ENCODE measurements at regions not wholly inside any gene's neighbourhood (a gene's known extent, or its start where the extent isn't known, plus 50 kb on each side); places are given as distances from the start of the nearest gene placed in this dataset.

GRCh38 chr5:121693864-121694263 is 157.8 kb upstream of the FTMT start:
- WGBS, 2 donors, result 77 to 79% methylated on average over 1 of the region's 1 CpG
- H3K4me3 ChIP-seq (ENCODE audit: low read depth, poor library complexity, severe bottlenecking), result no peak overlapping the region
- intact Hi-C loops (cut with DNase I; ENCODE audit: low total_unique reads), result no loop called here
- TF ChIP-seq POLR2A (IDR thresholded peaks at IDR 0.05) (no peak), CTCF (IDR thresholded peaks at IDR 0.05) (no peak)
- DNase-seq (ENCODE audit: low spot score in 2 of 2), result no peak

DNA sequence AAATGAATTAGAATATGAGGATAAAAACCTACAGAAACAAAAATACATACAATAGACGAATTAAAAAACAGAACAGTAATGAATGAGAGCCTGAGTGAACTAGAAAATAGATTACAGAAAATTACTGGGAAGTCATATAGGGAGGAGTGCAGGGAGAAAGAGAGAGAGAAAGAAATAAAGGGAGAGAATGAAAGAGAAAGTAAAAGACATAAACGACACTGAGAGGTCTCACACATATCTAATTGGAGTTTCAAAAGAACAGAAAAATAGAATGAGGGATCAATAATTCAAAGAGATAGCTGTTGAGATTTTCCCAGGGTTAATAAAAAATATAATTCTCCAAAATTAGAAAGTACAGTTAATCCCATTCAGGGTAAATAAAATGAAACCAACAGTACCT is 156.4 kb upstream of the FTMT start:
- no peak for TF ChIP-seq CTCF (IDR thresholded peaks at IDR 0.05)
- no peak for TF ChIP-seq POLR2A (IDR thresholded peaks at IDR 0.05)
- intact Hi-C loops (cut with DNase I; ENCODE audit: low total_unique reads), result no loop called here
- 63 to 76% methylated on average over 2 of the region's 2 CpGs for WGBS, 2 donors
- DNase-seq (ENCODE audit: low spot score in 2 of 2), result no peak
- H3K4me3 ChIP-seq (ENCODE audit: low read depth, poor library complexity, severe bottlenecking), result no peak overlapping the region

- intact Hi-C loops (cut with DNase I; ENCODE audit: low total_unique reads), result no loop called here
- 78 to 80% methylated on average over 3 of the region's 3 CpGs for WGBS, 2 donors
Measured at GRCh38 chr5:121698690-121699089, 153.0 kb upstream of the FTMT start.

DNA sequence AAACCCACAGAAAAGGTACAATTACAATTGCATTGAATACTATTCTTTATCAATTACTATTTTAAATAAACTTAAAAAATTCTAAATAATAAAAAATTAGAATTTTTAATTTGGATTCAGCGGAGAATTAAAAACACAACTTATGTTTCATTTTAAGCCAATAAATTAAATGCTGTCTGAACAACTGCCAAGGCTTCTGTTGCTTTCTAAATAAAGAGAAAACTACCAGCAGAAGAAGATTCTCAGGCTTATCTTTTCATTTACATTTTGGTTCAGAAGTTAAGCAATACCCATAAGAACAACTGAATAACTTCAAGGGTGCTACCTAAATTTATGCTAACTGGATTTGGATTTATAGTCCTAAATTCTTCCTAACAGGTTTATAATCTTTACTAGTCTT is 150.0 kb upstream of the FTMT start:
- TF ChIP-seq CTCF (IDR thresholded peaks at IDR 0.05) (no peak), POLR2A (IDR thresholded peaks at IDR 0.05) (no peak)
- DNase-seq (ENCODE audit: low spot score in 2 of 2), result no peak
- WGBS, 2 donors, result 49 to 56% methylated on average over 1 of the region's 1 CpG
- intact Hi-C loops (cut with DNase I; ENCODE audit: low total_unique reads), result no loop called here
- H3K4me3 ChIP-seq (ENCODE audit: low read depth, poor library complexity, severe bottlenecking), result no peak overlapping the region

More at GRCh38 chr5:121698690-121699089, 153.0 kb upstream of the FTMT start:
- DNase-seq (ENCODE audit: low spot score in 2 of 2), result no peak
- TF ChIP-seq CTCF (IDR thresholded peaks at IDR 0.05) (no peak), POLR2A (IDR thresholded peaks at IDR 0.05) (no peak)
- no peak overlapping the region for H3K4me3 ChIP-seq (ENCODE audit: low read depth, poor library complexity, severe bottlenecking)

DNA sequence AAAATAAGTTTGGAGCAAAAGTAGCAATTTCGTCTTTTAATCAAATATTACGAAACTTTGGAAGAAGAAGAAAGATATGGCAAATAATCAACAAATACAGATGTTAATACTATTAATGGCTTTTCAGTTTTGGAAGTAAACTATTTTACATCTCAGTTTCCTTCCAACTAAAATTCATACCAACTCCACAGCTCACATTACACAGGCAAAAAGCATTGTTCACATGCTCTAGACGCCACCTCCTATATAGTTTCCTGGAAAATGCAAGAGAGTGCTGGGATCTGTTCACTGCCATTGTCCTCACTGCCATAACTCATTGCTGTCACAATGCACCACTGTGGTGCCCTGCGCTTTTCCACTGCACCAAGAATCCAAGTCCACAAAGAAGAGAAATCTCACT is 149.0 kb upstream of the FTMT start:
- no peak for DNase-seq (ENCODE audit: low spot score in 2 of 2)
- H3K4me3 ChIP-seq (ENCODE audit: low read depth, poor library complexity, severe bottlenecking), result no peak overlapping the region
- intact Hi-C loops (cut with DNase I; ENCODE audit: low total_unique reads), result no loop called here
- WGBS, 2 donors, result 63 to 70% methylated on average over 4 of the region's 4 CpGs
- TF ChIP-seq POLR2A (IDR thresholded peaks at IDR 0.05) (no peak), CTCF (IDR thresholded peaks at IDR 0.05) (no peak)

- intact Hi-C loops (cut with DNase I; ENCODE audit: low total_unique reads), result no loop called here
- TF ChIP-seq POLR2A (IDR thresholded peaks at IDR 0.05), result no peak
- no peak for TF ChIP-seq CTCF (IDR thresholded peaks at IDR 0.05)
- no peak overlapping the region for H3K4me3 ChIP-seq (ENCODE audit: low read depth, poor library complexity, severe bottlenecking)
- DNase-seq (ENCODE audit: low spot score in 2 of 2), result no peak
Measured at GRCh38 chr5:121704291-121704690, 147.4 kb upstream of the FTMT start.

Measured in lower leg skin (tissue), 4 donors.